ENCODE measurements at regions not wholly inside any gene's neighbourhood (a gene's known extent, or its start where the extent isn't known, plus 50 kb on each side); places are given as distances from the start of the nearest gene placed in this dataset.

GRCh38 chrX:10077425-10078188 lies 79.2 kb upstream of the CLCN4 start:
- H3K27ac Mint-ChIP-seq (ENCODE audit: unreplicated experiment), result no peak overlapping the region
- no peaks in the 10 kb centered on the region for H3K79me2 ChIP-seq (ENCODE audit: insufficient read depth, low read length)
- H3K36me3 ChIP-seq (ENCODE audit: insufficient read depth, low read length), result no peaks in the 10 kb centered on the region
- H3K9me3 ChIP-seq (ENCODE audit: insufficient read depth, low read depth, low read length), result no peaks in the 10 kb centered on the region
- H3K4me2 ChIP-seq (ENCODE audit: low read length), result peak overlapping the region; percentile 8
- H3K27me3 ChIP-seq (ENCODE audit: insufficient read depth, low read length), result no peaks in the 10 kb centered on the region
- peak; percentile 51 for DNase-seq (ENCODE audit: low read depth)
- H3K36me3 Mint-ChIP-seq (ENCODE audit: low read depth, unreplicated experiment), result no peaks in the 10 kb centered on the region
- TF ChIP-seq EZH2 (IDR thresholded peaks at IDR 0.05; ENCODE audit: insufficient read depth, low read length) (no peak), CTCF (IDR thresholded peaks at IDR 0.05; ENCODE audit: insufficient read depth, low read depth, low read length) (no peak)
- H3K9me3 Mint-ChIP-seq (ENCODE audit: unreplicated experiment), result no peaks in the 10 kb centered on the region
- H3K9ac ChIP-seq (ENCODE audit: low read length), result no peak overlapping the region
- no peak overlapping the region for H3K27ac ChIP-seq (ENCODE audit: low read depth, low read length)
- no peak overlapping the region for H2AFZ ChIP-seq (ENCODE audit: low read depth, low read length)
- peaks cover 5% of the 10 kb centered on the region for H4K20me1 ChIP-seq (ENCODE audit: insufficient read depth, low read length)
- no peak for FAIRE-seq
- no peaks in the 10 kb centered on the region for H3K4me1 ChIP-seq (ENCODE audit: insufficient read depth, low read length)
- no peak overlapping the region for H3K4me3 Mint-ChIP-seq (ENCODE audit: unreplicated experiment)
- H3K27me3 Mint-ChIP-seq (ENCODE audit: low read depth, unreplicated experiment), result no peaks in the 10 kb centered on the region
- H3K4me1 Mint-ChIP-seq (ENCODE audit: low read depth, unreplicated experiment), result no peaks in the 10 kb centered on the region
- no peak overlapping the region for H3K4me3 ChIP-seq (ENCODE audit: insufficient read depth, low read depth, low read length)

- no peak overlapping the region for H2AFZ ChIP-seq (ENCODE audit: low read depth, low read length)
- H3K9me3 ChIP-seq (ENCODE audit: insufficient read depth, low read depth, low read length), result no peaks in the 10 kb centered on the region
- TF ChIP-seq EZH2 (IDR thresholded peaks at IDR 0.05; ENCODE audit: insufficient read depth, low read length) (no peak), CTCF (IDR thresholded peaks at IDR 0.05; ENCODE audit: insufficient read depth, low read depth, low read length) (no peak)
- no peak overlapping the region for H3K27ac ChIP-seq (ENCODE audit: low read depth, low read length)
- no peak overlapping the region for H3K4me2 ChIP-seq (ENCODE audit: low read length)
- no peaks in the 10 kb centered on the region for H3K4me1 Mint-ChIP-seq (ENCODE audit: low read depth, unreplicated experiment)
- no peak overlapping the region for H3K4me3 Mint-ChIP-seq (ENCODE audit: unreplicated experiment)
- no peaks in the 10 kb centered on the region for H3K36me3 ChIP-seq (ENCODE audit: insufficient read depth, low read length)
- peaks cover 10% of the 10 kb centered on the region for H4K20me1 ChIP-seq (ENCODE audit: insufficient read depth, low read length)
- FAIRE-seq, result no peak
- no peaks in the 10 kb centered on the region for H3K36me3 Mint-ChIP-seq (ENCODE audit: low read depth, unreplicated experiment)
- no peak overlapping the region for H3K27ac Mint-ChIP-seq (ENCODE audit: unreplicated experiment)
- H3K79me2 ChIP-seq (ENCODE audit: insufficient read depth, low read length), result no peaks in the 10 kb centered on the region
- H3K9me3 Mint-ChIP-seq (ENCODE audit: unreplicated experiment), result no peaks in the 10 kb centered on the region
- H3K4me3 ChIP-seq (ENCODE audit: insufficient read depth, low read depth, low read length), result no peak overlapping the region
- no peak overlapping the region for H3K9ac ChIP-seq (ENCODE audit: low read length)
- H3K27me3 ChIP-seq (ENCODE audit: insufficient read depth, low read length), result no peaks in the 10 kb centered on the region
- H3K27me3 Mint-ChIP-seq (ENCODE audit: low read depth, unreplicated experiment), result no peaks in the 10 kb centered on the region
- no peak for DNase-seq (ENCODE audit: low read depth)
- no peaks in the 10 kb centered on the region for H3K4me1 ChIP-seq (ENCODE audit: insufficient read depth, low read length)
Observed at GRCh38 chrX:10078266-10078665, 78.5 kb upstream of the CLCN4 start.

GRCh38 chrX:10079231-10079630 lies 77.5 kb upstream of the CLCN4 start:
- Histone ChIP-seq H3K9me3 (ENCODE audit: insufficient read depth, low read depth, low read length) (no peaks in the 10 kb centered on the region), H3K27ac (ENCODE audit: low read depth, low read length) (no peak overlapping the region), H3K4me3 (ENCODE audit: insufficient read depth, low read depth, low read length) (no peak overlapping the region), H3K79me2 (ENCODE audit: insufficient read depth, low read length) (no peaks in the 10 kb centered on the region), H2AFZ (ENCODE audit: low read depth, low read length) (no peak overlapping the region), H3K9ac (ENCODE audit: low read length) (no peak overlapping the region), H3K27me3 (ENCODE audit: insufficient read depth, low read length) (no peaks in the 10 kb centered on the region), H3K4me1 (ENCODE audit: insufficient read depth, low read length) (no peaks in the 10 kb centered on the region), H3K4me2 (ENCODE audit: low read length) (no peak overlapping the region), H4K20me1 (ENCODE audit: insufficient read depth, low read length) (peaks cover 16% of the 10 kb centered on the region), H3K36me3 (ENCODE audit: insufficient read depth, low read length) (no peaks in the 10 kb centered on the region)
- Mint-ChIP-seq H3K9me3 (ENCODE audit: unreplicated experiment) (no peaks in the 10 kb centered on the region), H3K36me3 (ENCODE audit: low read depth, unreplicated experiment) (no peaks in the 10 kb centered on the region), H3K27ac (ENCODE audit: unreplicated experiment) (no peak overlapping the region), H3K27me3 (ENCODE audit: low read depth, unreplicated experiment) (no peaks in the 10 kb centered on the region), H3K4me1 (ENCODE audit: low read depth, unreplicated experiment) (no peaks in the 10 kb centered on the region), H3K4me3 (ENCODE audit: unreplicated experiment) (no peak overlapping the region)
- TF ChIP-seq EZH2 (IDR thresholded peaks at IDR 0.05; ENCODE audit: insufficient read depth, low read length) (no peak), CTCF (IDR thresholded peaks at IDR 0.05; ENCODE audit: insufficient read depth, low read depth, low read length) (no peak)
- FAIRE-seq, result no peak
- DNase-seq (ENCODE audit: low read depth), result no peak
